ENCODE measurements at regions not wholly inside any gene's neighbourhood (a gene's known extent, or its start where the extent isn't known, plus 50 kb on each side); places are given as distances from the start of the nearest gene placed in this dataset.

- Mint-ChIP-seq H3K4me3 (no peak overlapping the region), H3K27ac (no peak overlapping the region), H3K9me3 (no peaks in the 10 kb centered on the region), H3K36me3 (ENCODE audit: low read depth) (no peaks in the 10 kb centered on the region), H3K27me3 (ENCODE audit: low read depth) (no peaks in the 10 kb centered on the region), H3K4me1 (no peaks in the 10 kb centered on the region)
- TF ChIP-seq CTCF (IDR thresholded peaks at IDR 0.05; ENCODE audit: unreplicated experiment in 3 of 3): no peak
These were observed 105.6 kb upstream of the TOM1L1 start for GRCh38 chr17:54795046-54795445.

- Mint-ChIP-seq H3K9me3 (no peaks in the 10 kb centered on the region), H3K27me3 (ENCODE audit: low read depth) (no peaks in the 10 kb centered on the region), H3K36me3 (ENCODE audit: low read depth) (no peaks in the 10 kb centered on the region), H3K27ac (no peak overlapping the region), H3K4me1 (no peaks in the 10 kb centered on the region), H3K4me3 (no peak overlapping the region)
- no peak for TF ChIP-seq CTCF (IDR thresholded peaks at IDR 0.05; ENCODE audit: unreplicated experiment in 3 of 3)
These were observed 93.3 kb upstream of the TOM1L1 start for GRCh38 chr17:54807331-54807730.

- Mint-ChIP-seq H3K4me1 (no peaks in the 10 kb centered on the region), H3K27me3 (ENCODE audit: low read depth) (no peaks in the 10 kb centered on the region), H3K4me3 (no peak overlapping the region), H3K9me3 (no peaks in the 10 kb centered on the region), H3K27ac (no peak overlapping the region), H3K36me3 (ENCODE audit: low read depth) (no peaks in the 10 kb centered on the region)
- no peak for TF ChIP-seq CTCF (IDR thresholded peaks at IDR 0.05; ENCODE audit: unreplicated experiment in 3 of 3)
These were observed 86.8 kb upstream of the TOM1L1 start for GRCh38 chr17:54813896-54814295.

- no peak for TF ChIP-seq CTCF (IDR thresholded peaks at IDR 0.05; ENCODE audit: unreplicated experiment in 3 of 3)
- Mint-ChIP-seq H3K9me3 (no peaks in the 10 kb centered on the region), H3K27ac (no peak overlapping the region), H3K4me3 (no peak overlapping the region), H3K36me3 (ENCODE audit: low read depth) (no peaks in the 10 kb centered on the region), H3K4me1 (no peaks in the 10 kb centered on the region), H3K27me3 (ENCODE audit: low read depth) (no peaks in the 10 kb centered on the region)
These were observed 86.3 kb upstream of the TOM1L1 start for GRCh38 chr17:54814371-54814770.

GRCh38 chr17:54834086-54834485 is 66.6 kb upstream of the TOM1L1 start:
- Mint-ChIP-seq H3K4me3 (no peak overlapping the region), H3K36me3 (ENCODE audit: low read depth) (no peaks in the 10 kb centered on the region)

More at GRCh38 chr17:54834086-54834485, 66.6 kb upstream of the TOM1L1 start:
- no peak for TF ChIP-seq CTCF (IDR thresholded peaks at IDR 0.05; ENCODE audit: unreplicated experiment in 3 of 3)
- no peaks in the 10 kb centered on the region for H3K9me3 Mint-ChIP-seq
- H3K27me3 Mint-ChIP-seq (ENCODE audit: low read depth): no peaks in the 10 kb centered on the region
- no peak overlapping the region for H3K27ac Mint-ChIP-seq
- H3K4me1 Mint-ChIP-seq: no peaks in the 10 kb centered on the region
